Endothelial cell of umbilical vein (primary cell): ENCODE measurements at regions not wholly inside any gene's neighbourhood (a gene's known extent, or its start where the extent isn't known, plus 50 kb on each side); places are given as distances from the start of the nearest gene placed in this dataset.

ENCODE experiments used
- BruUV-seq: library from RNA; stranded (reverse); fragments of 400-500 nt; replicated peaks from 2 replicates; lab custom pipeline; 2021; lab: Mats Ljungman, UMichigan
- CTCF ChIA-PET: fragments of 300-600, 350-600 bp; sonication (Branson Sonifier 250); formaldehyde crosslinking; loops from one replicate; lab custom pipeline; 2021; ENCODE audit warnings: antibody characterized with exemption, inconsistent platforms; lab: Charles Lee
- POLR2A ChIA-PET: fragments of 300-600, 350-600 bp; sonication (Branson Sonifier 250); formaldehyde crosslinking; loops from one replicate; lab custom pipeline; 2021; ENCODE audit warnings: antibody characterized with exemption, inconsistent platforms; lab: Charles Lee
- DNase-seq: peaks from one replicate; pipeline ENCODE4 v3.0.0-alpha.2; 2011; ENCODE audit warnings: low read depth, low spot score
- FAIRE-seq: peaks from 2 replicates; lab custom pipeline; 2011; peaks lifted over from hg19 to GRCh38; lab: Jason Lieb, UNC
- H2AFZ ChIP-seq: 2 replicates; pipeline ENCODE4 v1.6.0; 2012; ENCODE audit warnings: low read depth, low read length, control low read depth, inconsistent platforms
- H3K27ac ChIP-seq: 2 replicates; pipeline ENCODE4 v1.5.1; 2011; ENCODE audit warnings: low read depth, mild to moderate bottlenecking, control low read depth, low read length, moderate library complexity; ENCODE audit not compliant: insufficient read depth
- H3K27me3 ChIP-seq, 2 experiments: 2 replicates each; pipeline versions ENCODE4 v1.6.0 to v1.6.1; 2011; ENCODE audit warnings: low read length in 2 of 2, mixed read lengths in 1 of 2; ENCODE audit not compliant: control insufficient read depth in 2 of 2, insufficient read depth in 2 of 2
- H3K36me3 ChIP-seq, 2 experiments: 2 replicates in 1 of 2; 3 replicates in 1 of 2; pipeline ENCODE4 v1.5.1; 2011; ENCODE audit warnings: low read length in 2 of 2, mild to moderate bottlenecking in 1 of 2, moderate library complexity in 1 of 2; ENCODE audit not compliant: control insufficient read depth in 2 of 2, insufficient read depth in 2 of 2; ENCODE audit errors: extremely low read depth in 1 of 2
- H3K4me1 ChIP-seq: 3 replicates; pipeline ENCODE4 v1.5.1; 2011; ENCODE audit warnings: mild to moderate bottlenecking, low read length; ENCODE audit not compliant: control insufficient read depth, insufficient read depth; ENCODE audit errors: extremely low read depth
- H3K4me2 ChIP-seq: 2 replicates; pipeline ENCODE4 v1.6.1; 2011; ENCODE audit warnings: low read length, control low read depth, mixed read lengths; ENCODE audit not compliant: insufficient read depth
- H3K4me3 ChIP-seq, 3 experiments: fragments of 200-600 bp in 1 of 3; sonication (generic), shearing (Covaris generic) in 1 of 3; replicated peaks in 1 of 3; 2 replicates each; pipeline ENCODE4 v1.5.1; 2011 to 2016; ENCODE audit warnings: control low read depth in 3 of 3, low read length in 3 of 3, mild to moderate bottlenecking in 2 of 3, inconsistent platforms in 1 of 3, low read depth in 1 of 3, moderate library complexity in 1 of 3; ENCODE audit not compliant: insufficient read depth in 1 of 3
- H3K79me2 ChIP-seq: 2 replicates; pipeline ENCODE4 v1.6.0; 2012; ENCODE audit warnings: low read length, inconsistent platforms; ENCODE audit not compliant: control insufficient read depth, insufficient read depth
- H3K9ac ChIP-seq: replicated peaks from 2 replicates; pipeline ENCODE3; 2011; ENCODE audit warnings: low read length, control low read depth; ENCODE audit not compliant: insufficient read depth; ENCODE audit errors: extremely low read depth
- H3K9me1 ChIP-seq: replicated peaks from 3 replicates; pipeline ENCODE4 v1.6.0; 2011; ENCODE audit warnings: mild to moderate bottlenecking, low read length; ENCODE audit not compliant: control insufficient read depth, insufficient read depth; ENCODE audit errors: extremely low read depth
- H3K9me3 ChIP-seq: replicated peaks from 2 replicates; pipeline ENCODE4 v1.5.1; 2012; ENCODE audit warnings: low read length, inconsistent platforms; ENCODE audit not compliant: control insufficient read depth, insufficient read depth
- H4K20me1 ChIP-seq: replicated peaks from 2 replicates; pipeline ENCODE3; 2011; ENCODE audit warnings: mild to moderate bottlenecking, low read length; ENCODE audit not compliant: control insufficient read depth, insufficient read depth; ENCODE audit errors: extremely low read depth
- EZH2 ChIP-seq: IDR thresholded peaks from 2 replicates; pipeline ENCODE4 v1.6.1; 2012; ENCODE audit warnings: borderline replicate concordance, low read depth, mild to moderate bottlenecking, moderate library complexity, low read length, inconsistent platforms; ENCODE audit not compliant: severe bottlenecking
- FOS ChIP-seq: IDR thresholded peaks from 2 replicates; pipeline ENCODE4 v1.6.1; 2011; ENCODE audit warnings: mild to moderate bottlenecking, low read length, moderate library complexity, borderline replicate concordance; ENCODE audit not compliant: insufficient read depth
- GATA2 ChIP-seq: IDR thresholded peaks from 2 replicates; pipeline ENCODE4 v1.7.0; 2011; ENCODE audit warnings: low read depth, mild to moderate bottlenecking, moderate library complexity, mixed read lengths, low read length; ENCODE audit not compliant: insufficient read length, insufficient read depth
- JUN ChIP-seq: IDR thresholded peaks from 2 replicates; pipeline ENCODE4 v1.6.1; 2011; ENCODE audit warnings: borderline replicate concordance, low read depth; ENCODE audit not compliant: insufficient read length, insufficient read depth
- MAX ChIP-seq: IDR thresholded peaks from 2 replicates; pipeline ENCODE4 v1.6.1; 2011; ENCODE audit not compliant: insufficient read depth, insufficient read length
- MYC ChIP-seq: IDR thresholded peaks from one replicate; pipeline ENCODE4 v1.6.1; 2011; ENCODE audit warnings: mild to moderate bottlenecking, low read depth, low read length
- POLR2A ChIP-seq: IDR thresholded peaks from 2 replicates; pipeline ENCODE4 v1.6.1; 2012; ENCODE audit warnings: low read depth, mild to moderate bottlenecking, control low read depth, low read length
- POLR2AphosphoS5 ChIP-seq: IDR thresholded peaks from 2 replicates; pipeline ENCODE4 v1.6.1; 2012; ENCODE audit warnings: low read depth, mild to moderate bottlenecking, control low read depth, low read length, moderate library complexity; ENCODE audit not compliant: insufficient read depth
- dilution Hi-C: fragments of 300-500 bp; cut with MboI; formaldehyde crosslinking; loops from one replicate; pipeline ENCODE4 v1.15.0; 2019; ENCODE audit warnings: low sequenced_read_pairs; ENCODE audit not compliant: extremely low pct_ligation_motif_present
- intact Hi-C: fragments of 100-400 bp; cut with micrococcal nuclease; formaldehyde crosslinking; loops from one replicate; pipeline ENCODE4 v1.10.0; 2022
- TF ChIP-seq, protein P1 (sequence below), 2 donors: IDR thresholded peaks; 1 replicate in 1 of 2; 2 replicates in 1 of 2; pipeline ENCODE4 v1.5.1; 2011; ENCODE audit warnings: low read length in 2 of 2, mild to moderate bottlenecking in 2 of 2, moderate library complexity in 2 of 2, control low read depth in 1 of 2, inconsistent platforms in 1 of 2, low read depth in 1 of 2; ENCODE audit not compliant: insufficient read depth in 1 of 2; ENCODE audit errors: extremely low read depth in 1 of 2

DNA sequence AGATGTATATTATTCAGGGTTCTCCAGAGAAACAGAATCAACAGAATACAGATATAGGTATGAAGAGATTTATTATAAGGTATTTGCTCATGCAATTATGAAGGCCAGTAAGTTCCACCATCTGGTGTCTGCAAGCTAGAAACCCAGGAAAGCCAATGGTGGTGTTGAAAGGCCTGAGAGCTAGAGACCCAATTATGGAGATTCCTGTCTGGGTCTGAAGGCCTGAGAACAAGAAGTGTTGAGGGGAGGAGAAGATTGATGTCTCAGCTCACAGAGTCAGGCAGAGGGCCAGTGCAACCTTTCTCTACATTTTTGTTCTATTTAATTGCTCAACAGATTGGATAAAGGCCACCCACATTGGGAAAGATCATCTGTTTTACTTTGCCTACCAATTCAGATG lies 524.2 kb upstream of the CRIM1 start:
- no peak overlapping the region for H3K9ac ChIP-seq
- DNase-seq (no peak), FAIRE-seq (no peak)
- no peaks in the 10 kb centered on the region for H4K20me1 ChIP-seq
- TF ChIP-seq EZH2, result no peak
- no peak for TF ChIP-seq JUN
- TF ChIP-seq, protein P1, sequence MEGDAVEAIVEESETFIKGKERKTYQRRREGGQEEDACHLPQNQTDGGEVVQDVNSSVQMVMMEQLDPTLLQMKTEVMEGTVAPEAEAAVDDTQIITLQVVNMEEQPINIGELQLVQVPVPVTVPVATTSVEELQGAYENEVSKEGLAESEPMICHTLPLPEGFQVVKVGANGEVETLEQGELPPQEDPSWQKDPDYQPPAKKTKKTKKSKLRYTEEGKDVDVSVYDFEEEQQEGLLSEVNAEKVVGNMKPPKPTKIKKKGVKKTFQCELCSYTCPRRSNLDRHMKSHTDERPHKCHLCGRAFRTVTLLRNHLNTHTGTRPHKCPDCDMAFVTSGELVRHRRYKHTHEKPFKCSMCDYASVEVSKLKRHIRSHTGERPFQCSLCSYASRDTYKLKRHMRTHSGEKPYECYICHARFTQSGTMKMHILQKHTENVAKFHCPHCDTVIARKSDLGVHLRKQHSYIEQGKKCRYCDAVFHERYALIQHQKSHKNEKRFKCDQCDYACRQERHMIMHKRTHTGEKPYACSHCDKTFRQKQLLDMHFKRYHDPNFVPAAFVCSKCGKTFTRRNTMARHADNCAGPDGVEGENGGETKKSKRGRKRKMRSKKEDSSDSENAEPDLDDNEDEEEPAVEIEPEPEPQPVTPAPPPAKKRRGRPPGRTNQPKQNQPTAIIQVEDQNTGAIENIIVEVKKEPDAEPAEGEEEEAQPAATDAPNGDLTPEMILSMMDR (IDR thresholded peaks at IDR 0.05; ENCODE audit: extremely low read depth in 1 of 2, insufficient read depth in 1 of 2, low read depth in 1 of 2, low read length in 2 of 2), result no peak
- TF ChIP-seq GATA2, result no peak
- no peak for TF ChIP-seq MYC
- TF ChIP-seq FOS, result no peak
- no peak for TF ChIP-seq POLR2AphosphoS5
- TF ChIP-seq POLR2A, result no peak
- no peak for TF ChIP-seq MAX
- no peak overlapping the region for H3K4me3 ChIP-seq
- no peak overlapping the region for H3K27ac ChIP-seq
- no TSS peak for BruUV-seq
- H3K9me1 ChIP-seq, result no peaks in the 10 kb centered on the region
- no peaks in the 10 kb centered on the region for H3K27me3 ChIP-seq
- H3K9me3 ChIP-seq, result no peaks in the 10 kb centered on the region
- POLR2A ChIA-PET, result no interaction called here
- H3K4me1 ChIP-seq, result no peaks in the 10 kb centered on the region
- dilution Hi-C loops, result no loop called here
- CTCF ChIA-PET, result no interaction called here
- intact Hi-C loops, result no loop called here
- H2AFZ ChIP-seq, result no peak overlapping the region
- no peaks in the 10 kb centered on the region for H3K36me3 ChIP-seq
- no peaks in the 10 kb centered on the region for H3K79me2 ChIP-seq
- H3K4me2 ChIP-seq, result no peak overlapping the region
